Peyer's patch (tissue), 4 donors: ENCODE measurements at regions not wholly inside any gene's neighbourhood (a gene's known extent, or its start where the extent isn't known, plus 50 kb on each side); places are given as distances from the start of the nearest gene placed in this dataset.

Experiments used
- POLR2A ChIP-seq, 2 donors: fragments of 450-650 bp; IDR thresholded peaks; one replicate each; pipeline ENCODE4 v1.5.1; 2017; ENCODE audit warnings: antibody characterized with exemption in 2 of 2, mild to moderate bottlenecking in 2 of 2, moderate library complexity in 2 of 2
- TF ChIP-seq, protein P1 (sequence below), 6 experiments: fragments of 450-650 bp in 4 of 6; fragments of 200-600 bp in 2 of 6; sonication (generic) in 1 of 6; IDR thresholded peaks; one replicate each; pipeline ENCODE4 v1.5.1; 2017 to 2019; ENCODE audit warnings: antibody characterized with exemption in 6 of 6, mild to moderate bottlenecking in 3 of 6, moderate library complexity in 1 of 6

DNA sequence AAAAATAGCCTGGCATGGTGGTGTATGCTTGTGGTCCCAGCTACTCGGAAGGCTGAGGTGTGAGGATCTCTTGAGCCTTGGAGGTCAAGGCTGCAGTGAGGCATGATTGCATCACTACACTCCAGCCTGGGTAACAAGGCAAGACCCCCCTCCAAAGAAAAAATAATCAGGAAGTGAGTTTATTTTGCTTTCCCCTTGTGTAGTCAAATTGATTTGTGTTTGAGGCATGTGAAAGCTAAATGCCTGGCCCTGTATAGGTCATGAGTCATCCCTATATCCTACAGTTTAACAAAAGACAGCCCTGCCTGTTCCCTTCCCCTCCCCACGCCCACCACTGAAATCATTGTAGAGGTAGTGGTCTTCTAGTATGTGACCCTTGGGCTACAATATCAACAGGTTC is 241.4 kb upstream of the JUN start:
- TF ChIP-seq, protein P1, sequence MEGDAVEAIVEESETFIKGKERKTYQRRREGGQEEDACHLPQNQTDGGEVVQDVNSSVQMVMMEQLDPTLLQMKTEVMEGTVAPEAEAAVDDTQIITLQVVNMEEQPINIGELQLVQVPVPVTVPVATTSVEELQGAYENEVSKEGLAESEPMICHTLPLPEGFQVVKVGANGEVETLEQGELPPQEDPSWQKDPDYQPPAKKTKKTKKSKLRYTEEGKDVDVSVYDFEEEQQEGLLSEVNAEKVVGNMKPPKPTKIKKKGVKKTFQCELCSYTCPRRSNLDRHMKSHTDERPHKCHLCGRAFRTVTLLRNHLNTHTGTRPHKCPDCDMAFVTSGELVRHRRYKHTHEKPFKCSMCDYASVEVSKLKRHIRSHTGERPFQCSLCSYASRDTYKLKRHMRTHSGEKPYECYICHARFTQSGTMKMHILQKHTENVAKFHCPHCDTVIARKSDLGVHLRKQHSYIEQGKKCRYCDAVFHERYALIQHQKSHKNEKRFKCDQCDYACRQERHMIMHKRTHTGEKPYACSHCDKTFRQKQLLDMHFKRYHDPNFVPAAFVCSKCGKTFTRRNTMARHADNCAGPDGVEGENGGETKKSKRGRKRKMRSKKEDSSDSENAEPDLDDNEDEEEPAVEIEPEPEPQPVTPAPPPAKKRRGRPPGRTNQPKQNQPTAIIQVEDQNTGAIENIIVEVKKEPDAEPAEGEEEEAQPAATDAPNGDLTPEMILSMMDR (IDR thresholded peaks at IDR 0.05): no peak
- TF ChIP-seq POLR2A (IDR thresholded peaks at IDR 0.05): no peak
